ENCODE measurements at regions not wholly inside any gene's neighbourhood (a gene's known extent, or its start where the extent isn't known, plus 50 kb on each side); places are given as distances from the start of the nearest gene placed in this dataset.

GRCh38 chr4:43716721-43717395, 731.8 kb downstream of the KCTD8 start:
- no peak overlapping the region for H3K4me3 ChIP-seq (replicated peaks in 1 of 3; ENCODE audit: insufficient read depth in 1 of 3, low read depth in 2 of 3, low read length in 3 of 3)
- H3K9me3 ChIP-seq (ENCODE audit: low read length): peaks cover 21% of the 10 kb centered on the region
- no peak overlapping the region for H3K9ac ChIP-seq (ENCODE audit: insufficient read depth, low read depth, low read length)
- no peaks in the 10 kb centered on the region for H3K27me3 ChIP-seq (ENCODE audit: control insufficient read depth in 1 of 2, insufficient read depth in 2 of 2, low read length in 2 of 2)
- no peaks in the 10 kb centered on the region for H4K20me1 ChIP-seq (ENCODE audit: insufficient read depth, low read length)
- no peak overlapping the region for H3K4me2 ChIP-seq (ENCODE audit: low read depth, low read length)
- CTCF ChIA-PET (ENCODE audit: low intra/inter-chr PET ratio, low total read pairs): no interaction called here
- H3K27ac ChIP-seq (ENCODE audit: extremely low read length, insufficient read depth, low read length): no peak overlapping the region
- DNase-seq (ENCODE audit: low spot score): no peak
- H3K4me1 ChIP-seq (ENCODE audit: insufficient read depth, low read length): no peaks in the 10 kb centered on the region
- H3K79me2 ChIP-seq (ENCODE audit: insufficient read depth, low read length): no peaks in the 10 kb centered on the region
- POLR2A ChIA-PET: no interaction called here
- WGBS (ENCODE audit: low lambda C conversion rate): 2% methylated on average over 5 of the region's 5 CpGs
- BruUV-seq (replicated peaks): no TSS peak
- TF ChIP-seq ZNF567 (CRISPR knock-in tag; IDR thresholded peaks at IDR 0.05; ENCODE audit: borderline replicate concordance): no peak
- TF ChIP-seq ARID3A (IDR thresholded peaks at IDR 0.05; ENCODE audit: low read depth, low read length): no peak
- no peak for TF ChIP-seq RNF219 (CRISPR knock-in tag; IDR thresholded peaks at IDR 0.05)
- no peak for TF ChIP-seq SP5 (CRISPR knock-in tag; IDR thresholded peaks at IDR 0.05; ENCODE audit: borderline replicate concordance, low read depth)
- TF ChIP-seq RNF2 (conservative IDR thresholded peaks at IDR 0.05; ENCODE audit: low read depth): no peak
- TF ChIP-seq ZIK1 (CRISPR knock-in tag; IDR thresholded peaks at IDR 0.05; ENCODE audit: borderline replicate concordance, low read depth): no peak
- TF ChIP-seq NFATC3 (CRISPR knock-in tag; IDR thresholded peaks at IDR 0.05): no peak
- TF ChIP-seq ZNF781 (CRISPR knock-in tag; IDR thresholded peaks at IDR 0.05; ENCODE audit: borderline replicate concordance, not compliant biosample characterization): no peak
- no peak for TF ChIP-seq NCOA5 (CRISPR knock-in tag; IDR thresholded peaks at IDR 0.05)
- TF ChIP-seq ZNF121 (CRISPR knock-in tag; IDR thresholded peaks at IDR 0.05): no peak
- TF ChIP-seq KLF15 (CRISPR knock-in tag; IDR thresholded peaks at IDR 0.05; ENCODE audit: borderline replicate concordance): no peak
- no peak for TF ChIP-seq SNRNP70 (IDR thresholded peaks at IDR 0.05; ENCODE audit: low read depth, low read length)
- ATAC-seq: no peak
- H2AFZ ChIP-seq (ENCODE audit: low read length): no peak overlapping the region
- H3K36me3 ChIP-seq (replicated peaks in 1 of 2; ENCODE audit: control insufficient read depth in 1 of 2, insufficient read depth in 2 of 2, low read length in 2 of 2): no peaks in the 10 kb centered on the region
- in situ Hi-C loops (cut with HindIII; ENCODE audit: extremely low pct_ligation_motif_present, low pct_unique_long_range_greater_than_20kb): no loop called here
- intact Hi-C loops (cut with micrococcal nuclease; ENCODE audit: unreplicated experiment): no loop called here
- FAIRE-seq: no peak

Measured in HepG2 (cell line).